PC-3 (cell line): ENCODE measurements at regions not wholly inside any gene's neighbourhood (a gene's known extent, or its start where the extent isn't known, plus 50 kb on each side); places are given as distances from the start of the nearest gene placed in this dataset.

Experiments
- ATAC-seq: fragments of 200-7000 bp; cut with Tn5 transposase; 2 replicates; pipeline ENCODE4 v1.9.1; 2020; ENCODE audit warnings: mild to moderate bottlenecking, moderate library complexity
- BruUV-seq: library from RNA; stranded (reverse); fragments of 400-500 nt; replicated peaks from 2 replicates; lab custom pipeline; 2021; lab: Mats Ljungman, UMichigan
- CTCF ChIA-PET: fragments of 300-600 bp; sonication (Branson Sonifier 250); formaldehyde crosslinking; loops from one replicate; lab custom pipeline; 2022; ENCODE audit warnings: antibody characterized with exemption; lab: Charles Lee
- POLR2A ChIA-PET: fragments of 300-600 bp; sonication (Branson Sonifier 250); formaldehyde crosslinking; loops from one replicate; lab custom pipeline; 2022; ENCODE audit warnings: antibody characterized with exemption; ENCODE audit not compliant: unreplicated experiment; lab: Charles Lee
- DNase-seq: peaks from one replicate; pipeline ENCODE4 v3.0.0-alpha.2; 2015
- H2AFZ ChIP-seq: fragments of 300-600 bp; sonication (generic); 2 replicates; pipeline ENCODE4 v1.6.0; 2016; ENCODE audit warnings: antibody characterized with exemption, low read length
- H3F3A ChIP-seq: fragments of 300-600 bp; sonication (generic); one replicate; pipeline ENCODE4 v1.6.0; 2017; ENCODE audit warnings: antibody characterized with exemption, low read length, control low read depth, mild to moderate bottlenecking; ENCODE audit not compliant: unreplicated experiment
- H3K27ac ChIP-seq: fragments of 300-600 bp; sonication (generic); 2 replicates; pipeline ENCODE4 v1.5.1; 2016; ENCODE audit warnings: mild to moderate bottlenecking, low read length
- H3K27me3 ChIP-seq: fragments of 300-600 bp; sonication (generic); 2 replicates; pipeline ENCODE4 v1.6.1; 2016; ENCODE audit warnings: low read length, mixed read lengths
- H3K36me3 ChIP-seq: fragments of 300-600 bp; sonication (generic); 2 replicates; pipeline ENCODE4 v1.6.1; 2016; ENCODE audit warnings: low read depth, mixed run types, low read length, mixed read lengths
- H3K4me1 ChIP-seq: fragments of 300-600 bp; sonication (generic); 2 replicates; pipeline ENCODE4 v1.5.1; 2016; ENCODE audit warnings: low read length; ENCODE audit not compliant: insufficient read depth
- H3K4me2 ChIP-seq: fragments of 300-600 bp; sonication (generic); 2 replicates; pipeline ENCODE4 v1.6.0; 2016; ENCODE audit warnings: low read length
- H3K4me3 ChIP-seq: fragments of 300-600 bp; sonication (generic); 2 replicates; pipeline ENCODE4 v1.5.1; 2016; ENCODE audit warnings: mild to moderate bottlenecking, low read length, mixed read lengths
- H3K79me2 ChIP-seq: fragments of 300-600 bp; sonication (generic); 2 replicates; pipeline ENCODE4 v1.6.1; 2017; ENCODE audit warnings: low read length, mixed read lengths
- H3K9ac ChIP-seq: fragments of 300-600 bp; sonication (generic); 2 replicates; pipeline ENCODE4 v1.6.0; 2016; ENCODE audit warnings: mild to moderate bottlenecking, low read length
- H3K9me2 ChIP-seq: fragments of 300-600 bp; sonication (generic); replicated peaks from 2 replicates; pipeline ENCODE4 v1.6.1; 2016; ENCODE audit warnings: mixed run types, low read length, mixed read lengths
- H3K9me3 ChIP-seq: fragments of 300-600 bp; sonication (generic); 2 replicates; pipeline ENCODE4 v1.6.1; 2016; ENCODE audit warnings: low read length, mixed read lengths
- H4K20me1 ChIP-seq: fragments of 300-600 bp; sonication (generic); 2 replicates; pipeline ENCODE4 v1.6.1; 2016; ENCODE audit warnings: low read length, mixed read lengths
- EZH2 ChIP-seq: fragments of 300-600 bp; sonication (generic); IDR thresholded peaks from one replicate; pipeline ENCODE4 v1.6.1; 2017; ENCODE audit warnings: antibody characterized with exemption, mild to moderate bottlenecking, low read length; ENCODE audit not compliant: unreplicated experiment
- EZH2phosphoT487 ChIP-seq: fragments of 300-600 bp; sonication (generic); IDR thresholded peaks from 2 replicates; pipeline ENCODE4 v1.6.1; 2018; ENCODE audit warnings: mild to moderate bottlenecking, antibody characterized with exemption, low read length, borderline replicate concordance
- intact Hi-C: fragments of 100-400 bp; cut with micrococcal nuclease; formaldehyde crosslinking; loops from 2 replicates; pipeline ENCODE4 v1.9.0; 2023
- TF ChIP-seq, protein P1 (sequence below): fragments of 300-600 bp; sonication (generic); conservative IDR thresholded peaks from 2 replicates; pipeline ENCODE4 v1.5.1; 2017; ENCODE audit warnings: antibody characterized with exemption, low read depth, mild to moderate bottlenecking, low read length

DNA sequence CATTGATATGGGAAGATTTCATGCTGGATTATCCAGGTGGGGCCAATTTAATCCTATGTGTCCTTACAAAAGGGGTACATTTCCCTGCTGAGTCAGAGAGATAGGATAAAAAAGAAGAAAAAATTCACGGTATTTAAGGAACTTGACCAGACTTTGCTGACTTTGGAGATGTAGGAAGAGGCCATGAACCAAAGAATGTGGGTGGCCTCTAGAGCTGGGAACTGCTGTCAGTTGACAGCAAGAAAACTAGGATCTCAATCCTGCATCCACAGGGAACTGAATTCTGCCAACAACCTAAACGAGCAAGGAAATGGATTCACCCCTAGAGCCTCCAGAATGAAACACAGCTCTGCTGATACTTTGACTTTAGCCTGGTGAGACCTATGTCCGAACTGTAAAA, 148.1 kb upstream of the SLC24A5 start:
- H3K9me3 ChIP-seq, result no peaks in the 10 kb centered on the region
- ChIA-PET CTCF (no interaction called here), POLR2A (no interaction called here)
- H3K9ac ChIP-seq, result no peak overlapping the region
- H3K27me3 ChIP-seq, result no peaks in the 10 kb centered on the region
- H3K4me2 ChIP-seq, result no peak overlapping the region
- BruUV-seq, result no TSS peak
- no peaks in the 10 kb centered on the region for H3K36me3 ChIP-seq
- no peaks in the 10 kb centered on the region for H3K79me2 ChIP-seq
- intact Hi-C loops, result no loop called here
- no peaks in the 10 kb centered on the region for H3K4me1 ChIP-seq
- H3K9me2 ChIP-seq, result no peaks in the 10 kb centered on the region
- no peak overlapping the region for H3K27ac ChIP-seq
- no peak for TF ChIP-seq EZH2phosphoT487
- no peak for TF ChIP-seq EZH2
- no peak for DNase-seq
- H4K20me1 ChIP-seq, result no peaks in the 10 kb centered on the region
- ATAC-seq, result no peak
- no peak overlapping the region for H3K4me3 ChIP-seq
- H2AFZ ChIP-seq, result no peak overlapping the region
- H3F3A ChIP-seq, result no peaks in the 10 kb centered on the region

DNA sequence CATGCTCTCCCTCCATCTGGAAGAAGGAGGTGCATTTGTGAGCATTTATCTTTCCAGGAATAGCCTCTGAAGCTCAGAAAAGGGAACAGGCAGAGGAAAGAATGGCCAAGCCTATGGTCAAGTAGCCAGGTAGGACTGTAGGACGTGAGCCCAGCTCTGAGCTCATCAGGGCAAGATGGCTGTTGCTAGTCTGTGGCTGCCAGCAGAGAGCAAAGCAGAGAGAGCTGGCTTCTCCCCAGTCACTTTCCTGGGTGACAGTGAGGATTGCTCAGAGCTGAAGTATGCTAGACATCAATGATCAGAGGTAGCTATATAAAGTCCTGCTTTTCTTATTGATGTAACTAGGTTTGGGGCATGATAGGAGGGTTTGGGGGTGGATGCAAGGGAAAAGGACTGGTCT, 146.1 kb upstream of the SLC24A5 start:
- H3K4me3 ChIP-seq, result no peak overlapping the region

DNA sequence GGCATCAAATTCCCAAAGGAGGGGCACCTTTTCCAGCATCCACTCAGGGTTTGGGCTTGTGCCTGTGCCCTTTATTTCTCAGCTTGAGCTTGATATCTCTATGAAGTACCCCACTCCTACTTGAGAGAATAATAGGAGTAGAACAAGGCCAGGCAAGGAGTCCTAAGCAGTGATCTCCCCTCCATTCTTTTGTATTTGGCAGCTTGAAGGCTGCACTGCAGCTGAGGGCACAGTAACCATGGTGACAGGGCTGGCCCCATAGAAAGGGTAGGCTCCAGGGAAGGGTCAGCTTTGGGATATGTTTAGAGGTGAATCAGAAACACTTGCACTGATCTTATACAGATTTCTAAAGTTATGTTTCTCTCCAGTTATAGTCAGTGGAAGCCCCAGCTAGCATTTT, 145.4 kb upstream of the SLC24A5 start:
- Histone ChIP-seq H3K27ac (no peak overlapping the region), H3F3A (no peaks in the 10 kb centered on the region), H3K4me1 (no peaks in the 10 kb centered on the region), H3K9ac (no peak overlapping the region), H3K4me3 (no peak overlapping the region), H3K4me2 (no peak overlapping the region), H4K20me1 (no peaks in the 10 kb centered on the region), H3K27me3 (no peaks in the 10 kb centered on the region), H3K36me3 (no peaks in the 10 kb centered on the region), H3K9me2 (no peaks in the 10 kb centered on the region), H2AFZ (no peak overlapping the region), H3K9me3 (no peaks in the 10 kb centered on the region), H3K79me2 (no peaks in the 10 kb centered on the region)
- ChIA-PET POLR2A (no interaction called here), CTCF (interaction anchor here (0.6 kb wide), 1 partner anchor 143 kb away, joined by 9 read pairs; no protein-coding TSS in a partner anchor)
- BruUV-seq, result no TSS peak
- DNase-seq, result no peak
- ATAC-seq, result no peak
- no peak for TF ChIP-seq EZH2phosphoT487
- TF ChIP-seq, protein P1, sequence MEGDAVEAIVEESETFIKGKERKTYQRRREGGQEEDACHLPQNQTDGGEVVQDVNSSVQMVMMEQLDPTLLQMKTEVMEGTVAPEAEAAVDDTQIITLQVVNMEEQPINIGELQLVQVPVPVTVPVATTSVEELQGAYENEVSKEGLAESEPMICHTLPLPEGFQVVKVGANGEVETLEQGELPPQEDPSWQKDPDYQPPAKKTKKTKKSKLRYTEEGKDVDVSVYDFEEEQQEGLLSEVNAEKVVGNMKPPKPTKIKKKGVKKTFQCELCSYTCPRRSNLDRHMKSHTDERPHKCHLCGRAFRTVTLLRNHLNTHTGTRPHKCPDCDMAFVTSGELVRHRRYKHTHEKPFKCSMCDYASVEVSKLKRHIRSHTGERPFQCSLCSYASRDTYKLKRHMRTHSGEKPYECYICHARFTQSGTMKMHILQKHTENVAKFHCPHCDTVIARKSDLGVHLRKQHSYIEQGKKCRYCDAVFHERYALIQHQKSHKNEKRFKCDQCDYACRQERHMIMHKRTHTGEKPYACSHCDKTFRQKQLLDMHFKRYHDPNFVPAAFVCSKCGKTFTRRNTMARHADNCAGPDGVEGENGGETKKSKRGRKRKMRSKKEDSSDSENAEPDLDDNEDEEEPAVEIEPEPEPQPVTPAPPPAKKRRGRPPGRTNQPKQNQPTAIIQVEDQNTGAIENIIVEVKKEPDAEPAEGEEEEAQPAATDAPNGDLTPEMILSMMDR, result no peak
- no peak for TF ChIP-seq EZH2
- intact Hi-C loops, result no loop called here

More for the DNA sequence above, 146.1 kb upstream of the SLC24A5 start:
- Histone ChIP-seq H3K36me3 (no peaks in the 10 kb centered on the region), H3K9me2 (no peaks in the 10 kb centered on the region), H3K9me3 (no peaks in the 10 kb centered on the region), H3K27ac (no peak overlapping the region), H3K27me3 (no peaks in the 10 kb centered on the region), H3K79me2 (no peaks in the 10 kb centered on the region), H4K20me1 (no peaks in the 10 kb centered on the region), H3K4me2 (no peak overlapping the region), H3F3A (no peaks in the 10 kb centered on the region), H3K9ac (no peak overlapping the region), H3K4me1 (no peaks in the 10 kb centered on the region), H2AFZ (no peak overlapping the region)
- DNase-seq (no peak), ATAC-seq (no peak)
- TF ChIP-seq, protein P1, result no peak
- TF ChIP-seq EZH2 (no peak), EZH2phosphoT487 (no peak)
- intact Hi-C loops, result no loop called here
- ChIA-PET CTCF (no interaction called here), POLR2A (no interaction called here)
- BruUV-seq, result no TSS peak
